ENCODE measurements at regions not wholly inside any gene's neighbourhood (a gene's known extent, or its start where the extent isn't known, plus 50 kb on each side); places are given as distances from the start of the nearest gene placed in this dataset.
"Not testable (repeated sequence)": the region's sequence is repeated elsewhere in the genome, so short reads cannot be mapped to it uniquely, and the experiment has no call there.

- not testable (repeated sequence) for TF ChIP-seq CTCF (IDR thresholded peaks at IDR 0.05; ENCODE audit: low read depth, low read length); POLR2A (IDR thresholded peaks at IDR 0.05; ENCODE audit: extremely low read depth, insufficient read length); MYC (IDR thresholded peaks at IDR 0.05; ENCODE audit: low read depth, low read length); MAX (IDR thresholded peaks at IDR 0.05; ENCODE audit: low read depth, low read length)
Measured at GRCh38 chr5:34096033-34096432, 53.0 kb upstream of the C1QTNF3 start.
